Activated CD4-positive, alpha-beta T cell treated with anti-CD3 and anti-CD28 coated beads, Interleukin-10, Interleukin-2, amounts not matched to agents 100 ng/mL and 50 ng/mL, durations not matched to agents 16 hours and 8 hours (primary cell): ENCODE measurements at regions not wholly inside any gene's neighbourhood (a gene's known extent, or its start where the extent isn't known, plus 50 kb on each side); places are given as distances from the start of the nearest gene placed in this dataset.

ENCODE experiments used
- DNase-seq: peaks from one replicate; pipeline ENCODE4 v3.0.0-alpha.2; 2020

DNA sequence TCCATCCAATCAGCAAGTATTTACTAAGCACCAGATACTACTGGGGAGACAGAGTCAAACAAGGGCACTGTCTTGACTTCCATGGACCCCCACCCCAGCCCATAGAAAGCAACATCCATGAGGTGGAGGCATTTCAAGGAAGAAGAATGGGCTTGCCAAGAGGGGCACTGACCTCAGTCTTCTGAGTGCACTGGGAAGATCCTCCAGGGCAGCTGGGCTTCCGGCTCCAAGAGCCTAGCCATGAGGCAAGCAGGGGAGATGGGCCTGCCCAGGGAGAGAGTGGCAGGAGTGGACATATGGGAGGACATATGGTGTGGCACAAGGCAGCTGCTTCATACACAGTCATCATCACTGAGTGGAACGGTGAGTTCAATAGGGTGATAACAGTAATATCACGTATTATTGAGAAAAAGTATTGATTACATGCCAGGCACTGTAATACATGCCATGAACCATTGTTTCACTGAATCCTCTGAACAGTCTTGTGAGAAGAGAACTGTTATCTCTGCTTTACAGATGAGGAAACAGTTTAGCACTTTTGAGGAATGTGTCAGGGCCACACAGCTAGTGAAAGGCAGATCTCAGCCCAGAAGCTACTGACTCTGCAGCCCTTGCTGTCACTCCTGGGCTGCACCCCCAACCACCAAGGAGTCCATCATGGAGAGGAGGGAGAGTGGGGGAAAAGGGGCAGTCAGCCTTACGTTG, 331.7 kb upstream of the ZMIZ1 start:
- DNase-seq = no peak

GRCh38 chr10:78737883-78738856, 330.6 kb upstream of the ZMIZ1 start:
- DNase-seq = no peak

- no peak for DNase-seq
Measured at GRCh38 chr10:78738861-78739260, 329.9 kb upstream of the ZMIZ1 start.

GRCh38 chr10:78739444-78740053, 329.2 kb upstream of the ZMIZ1 start:
- DNase-seq = no peak

DNA sequence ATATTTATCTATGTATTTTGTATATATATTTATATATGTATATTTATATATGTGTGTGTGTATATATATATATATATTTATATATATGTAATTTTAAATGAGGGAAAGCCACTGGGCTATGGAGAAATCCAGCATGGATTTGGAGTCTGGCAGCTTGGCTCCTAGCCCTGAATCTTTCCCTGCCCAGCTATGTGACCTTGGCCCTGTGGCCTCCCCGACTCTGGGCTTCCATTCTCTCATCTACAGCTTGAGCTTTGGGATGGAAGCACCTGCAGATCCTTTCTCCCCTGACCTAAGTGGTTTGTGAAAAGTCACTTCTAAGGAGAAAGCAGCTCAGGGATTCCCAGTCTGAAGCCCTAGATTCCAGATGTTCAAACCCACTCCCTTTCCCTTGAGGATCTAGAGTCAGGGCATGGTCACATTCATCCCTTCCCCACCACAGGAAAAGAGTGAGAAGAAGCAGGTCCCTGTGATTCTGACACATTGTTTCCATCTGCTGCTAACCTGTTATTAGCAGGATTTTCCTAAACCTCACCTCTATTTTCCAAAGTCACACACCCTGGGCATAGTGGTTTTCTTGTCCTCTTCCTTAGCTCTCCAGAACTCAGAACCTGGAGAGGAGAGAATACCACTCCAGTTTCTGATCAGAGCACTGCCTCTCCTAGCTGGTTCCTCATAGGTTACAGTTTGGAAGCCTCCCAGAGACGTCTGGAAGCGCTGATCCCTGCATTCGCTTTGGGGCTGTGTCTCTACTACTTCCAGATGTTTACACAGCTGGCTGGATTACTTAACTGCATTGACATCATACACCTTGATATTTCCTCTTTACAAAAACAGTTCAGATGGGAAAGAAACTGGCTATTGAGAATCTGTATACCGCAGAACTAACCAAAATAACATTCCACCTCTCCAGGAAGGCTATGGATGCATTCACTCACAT, 327.5 kb upstream of the ZMIZ1 start:
- no peak for DNase-seq

GRCh38 chr10:78742406-78742729, 326.4 kb upstream of the ZMIZ1 start:
- no peak for DNase-seq

DNA sequence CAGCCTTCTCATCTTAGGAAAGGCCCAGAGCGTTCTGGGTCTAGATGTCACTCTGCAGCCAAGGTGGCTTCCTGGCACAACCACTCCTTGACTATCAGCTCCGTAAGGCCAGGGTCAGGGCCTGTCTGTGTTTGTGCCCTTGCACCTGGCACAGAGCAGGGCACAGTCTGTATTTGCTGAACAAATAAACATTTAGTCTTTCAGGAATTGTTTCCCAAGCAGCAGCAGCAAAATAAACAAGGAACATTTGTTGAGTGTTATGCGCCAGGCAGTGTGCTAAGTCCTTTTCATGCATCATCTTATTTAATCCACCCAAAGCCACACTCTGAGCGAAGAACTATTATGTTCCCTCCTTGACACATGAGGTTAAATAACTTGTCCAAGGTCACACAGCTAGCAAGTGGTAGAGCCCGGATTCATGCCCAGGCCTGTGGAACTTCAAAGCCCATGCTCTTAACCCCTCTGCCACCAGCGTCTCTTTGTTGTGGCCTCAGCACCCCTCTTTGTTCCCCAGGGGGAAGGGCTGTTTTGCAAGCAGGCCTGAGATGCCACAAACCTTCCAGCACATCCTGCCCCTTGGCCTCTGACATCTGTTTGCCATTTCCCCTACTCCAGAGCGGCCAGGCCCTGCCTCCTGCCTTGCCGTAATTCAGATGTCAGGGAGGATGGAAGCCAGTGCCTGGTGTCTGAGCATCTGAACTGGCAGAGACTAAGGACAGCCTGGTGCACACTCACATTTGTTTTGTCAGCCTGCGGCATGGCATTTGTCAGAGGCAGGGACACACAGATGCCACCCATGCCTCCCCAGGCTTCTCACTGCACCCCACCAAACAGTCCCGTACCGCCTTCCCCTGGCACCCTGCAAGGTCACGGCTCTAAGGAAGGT, 325.8 kb upstream of the ZMIZ1 start:
- DNase-seq = no peak

DNA sequence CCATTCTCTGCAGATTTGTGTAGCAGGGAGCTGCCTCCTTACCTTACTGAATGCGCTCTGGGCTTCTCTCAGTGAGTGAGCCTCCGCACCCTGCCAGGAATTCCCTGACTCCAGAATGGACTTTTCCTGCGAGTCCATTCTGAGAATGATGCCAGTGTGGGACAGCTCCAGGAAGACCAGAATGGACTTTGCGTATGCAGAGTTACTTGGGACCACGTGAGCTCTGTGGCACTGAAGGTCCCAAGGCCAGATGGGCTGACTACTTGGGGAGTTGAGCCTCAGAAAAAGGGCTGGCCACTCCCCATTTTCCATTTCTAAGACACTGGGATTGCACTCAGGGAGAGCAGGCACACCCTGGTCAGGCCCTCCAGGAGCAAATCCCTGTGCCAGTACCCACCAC, 324.7 kb upstream of the ZMIZ1 start:
- no peak for DNase-seq

DNA sequence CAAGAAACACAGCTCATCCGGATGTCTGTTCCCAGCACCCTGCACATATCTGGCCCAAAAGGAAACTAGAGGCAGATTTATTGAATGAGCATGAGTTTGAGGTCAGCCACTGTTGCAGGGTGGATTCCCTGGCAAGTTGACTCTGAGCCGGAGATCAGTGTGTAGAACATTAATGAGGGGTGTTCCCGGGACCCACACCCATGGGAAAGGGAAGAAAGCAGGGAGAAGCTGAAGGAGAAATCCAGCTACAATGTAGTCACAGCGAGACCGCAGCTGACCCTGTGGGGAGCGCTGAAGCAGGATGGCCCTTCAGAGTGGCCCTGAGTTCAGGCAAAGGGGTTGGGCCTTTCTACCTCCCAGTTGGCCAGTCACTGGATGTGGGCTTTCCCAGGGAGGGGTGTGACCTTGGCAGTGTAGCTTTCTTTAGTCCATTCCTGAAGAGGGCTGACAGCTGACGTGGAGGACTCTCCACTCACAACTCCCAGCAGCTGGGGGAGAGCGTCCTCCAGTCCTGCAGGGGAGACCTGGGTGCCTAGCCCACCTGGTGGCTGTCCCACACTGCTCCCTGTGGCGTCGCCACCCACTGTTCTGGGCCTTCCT, 324.2 kb upstream of the ZMIZ1 start:
- no peak for DNase-seq

DNA sequence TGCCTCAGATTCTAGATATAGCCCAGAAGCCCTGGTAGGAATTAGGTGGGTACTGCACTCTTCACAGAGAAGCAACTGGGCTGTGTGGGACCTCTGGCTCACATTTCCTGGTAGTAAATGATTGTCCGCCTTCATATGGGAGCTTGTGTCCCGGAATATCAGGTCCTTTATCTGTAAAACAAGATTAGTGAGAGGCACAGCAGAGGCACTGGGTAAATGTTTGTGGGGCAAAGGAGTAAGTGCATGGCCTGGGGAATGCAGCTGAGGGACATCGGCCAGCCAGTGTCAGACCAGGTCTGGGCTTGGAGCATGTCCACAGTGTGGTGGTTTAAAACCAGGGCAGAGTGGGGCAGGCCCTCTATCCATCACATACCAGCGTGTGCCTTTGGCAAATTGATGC, 323.3 kb upstream of the ZMIZ1 start:
- no peak for DNase-seq

GRCh38 chr10:78746155-78746763, 322.5 kb upstream of the ZMIZ1 start:
- DNase-seq = no peak

DNA sequence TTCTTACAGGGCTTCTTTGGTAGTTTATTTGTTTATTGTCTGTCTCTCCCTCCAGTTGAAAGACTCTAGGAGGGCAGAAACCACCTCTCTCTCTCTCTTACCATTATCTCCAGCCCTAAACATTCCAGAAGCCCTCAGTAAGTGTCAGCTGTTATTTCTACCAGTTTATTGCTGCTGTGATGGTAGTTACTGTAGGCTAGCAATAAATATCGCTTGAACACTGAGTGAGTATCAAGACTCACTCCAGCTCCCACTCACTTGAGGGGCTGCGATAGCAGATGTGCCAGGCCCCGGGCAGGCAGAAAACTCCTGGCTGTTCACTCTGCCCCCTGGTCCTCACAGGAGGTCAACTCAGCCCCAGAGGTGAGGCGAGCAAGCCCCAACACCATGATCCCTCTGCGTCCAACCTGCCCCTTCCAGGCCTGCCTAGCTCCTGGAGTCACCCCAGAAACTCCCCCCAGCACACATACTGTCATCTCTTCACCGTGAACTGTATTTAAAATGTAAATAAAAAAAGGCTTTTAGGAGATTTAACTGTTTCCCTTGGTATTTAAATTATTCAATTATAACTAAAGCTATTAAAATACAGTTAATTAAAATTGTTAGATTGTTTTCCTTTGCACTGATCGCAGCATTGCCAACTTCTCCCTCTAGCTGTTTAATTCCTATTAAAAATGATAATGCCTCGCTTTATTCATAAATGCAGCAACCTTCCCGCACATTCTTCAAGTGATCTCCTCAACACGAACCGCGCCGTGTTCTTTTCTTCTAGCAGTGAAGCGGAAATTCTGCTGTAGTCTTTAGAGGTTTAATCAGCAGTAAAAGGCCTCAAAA, 321.1 kb upstream of the ZMIZ1 start:
- DNase-seq = no peak

DNA sequence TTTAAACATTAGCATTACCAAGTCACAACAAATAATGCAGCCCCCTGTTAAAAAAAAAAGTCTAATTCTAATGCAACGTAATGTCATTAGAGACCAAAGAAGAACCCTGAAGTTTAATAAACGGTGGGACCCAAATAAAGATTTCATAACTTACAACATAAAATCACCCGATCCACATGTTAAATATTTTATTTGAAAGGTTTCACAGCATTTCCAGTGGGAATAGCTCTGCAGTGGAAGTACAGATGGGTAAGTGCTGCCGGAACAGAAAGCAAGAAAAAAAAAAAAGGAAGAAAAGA, 320.6 kb upstream of the ZMIZ1 start:
- DNase-seq = no peak

GRCh38 chr10:78749200-78749599, 319.6 kb upstream of the ZMIZ1 start:
- no peak for DNase-seq

GRCh38 chr10:78749898-78750297, 318.9 kb upstream of the ZMIZ1 start:
- peak; percentile 15 for DNase-seq

- DNase-seq = no peak
Measured at GRCh38 chr10:78750418-78750817, 318.3 kb upstream of the ZMIZ1 start.

GRCh38 chr10:78751716-78752115, 317.1 kb upstream of the ZMIZ1 start:
- DNase-seq = no peak

DNA sequence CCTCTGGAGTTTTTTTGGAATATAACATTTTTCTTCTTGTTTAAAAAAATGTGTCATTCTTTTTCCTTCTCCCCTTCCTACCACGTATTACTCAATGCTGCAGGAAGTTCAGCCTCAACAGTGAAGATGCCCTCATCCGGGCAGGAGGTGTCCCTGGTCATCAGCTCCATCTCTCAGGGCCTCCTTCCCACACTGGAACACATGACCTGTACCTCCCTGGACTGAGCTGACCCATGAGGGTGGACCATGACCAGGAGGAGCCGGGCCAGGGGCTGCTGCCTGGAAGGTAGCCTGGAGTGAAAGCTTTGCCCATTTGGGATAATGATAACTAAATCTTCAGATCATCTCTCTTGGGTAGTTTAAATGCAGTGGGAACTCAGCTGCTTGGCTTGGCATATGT, 316.5 kb upstream of the ZMIZ1 start:
- no peak for DNase-seq

DNA sequence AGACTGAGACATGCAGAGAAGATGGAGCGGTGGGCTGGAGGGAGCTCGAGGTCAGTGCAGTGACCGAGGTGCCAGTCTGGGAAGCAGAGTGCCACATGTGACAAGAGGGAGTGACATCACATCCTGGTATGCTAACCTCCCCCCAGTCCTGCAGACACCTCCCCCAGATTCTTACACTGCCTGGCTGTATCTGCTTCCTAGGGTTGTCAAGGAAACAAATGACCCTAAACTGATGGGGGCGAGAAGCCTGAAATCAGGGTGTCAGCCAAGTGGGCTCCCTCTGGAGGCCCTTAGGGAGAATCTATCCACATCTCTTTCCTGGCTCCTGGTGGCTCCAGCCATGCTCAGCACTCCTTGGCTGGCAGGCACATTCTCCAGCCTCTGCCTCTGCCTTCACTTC, 316.1 kb upstream of the ZMIZ1 start:
- DNase-seq = no peak
